ENCODE measurements at regions not wholly inside any gene's neighbourhood (a gene's known extent, or its start where the extent isn't known, plus 50 kb on each side); places are given as distances from the start of the nearest gene placed in this dataset.

DNA sequence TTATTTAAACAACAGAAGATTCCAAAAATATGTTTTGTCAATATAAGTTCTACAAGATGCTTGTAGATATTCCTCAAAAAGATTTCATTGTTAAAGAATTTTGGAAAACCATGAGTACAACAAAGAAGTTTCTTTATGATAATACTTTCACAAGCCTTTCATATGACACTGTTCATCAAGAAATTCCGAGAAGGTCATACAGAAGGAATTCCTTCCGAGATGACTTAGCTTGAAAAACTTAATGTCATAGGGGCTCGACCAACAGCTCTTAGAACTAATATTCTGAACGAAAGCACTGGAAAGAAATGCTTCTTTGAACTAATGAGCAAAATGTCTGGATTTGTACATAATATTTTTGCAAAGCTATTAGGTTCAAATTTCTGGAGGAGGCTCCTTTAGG, 403.4 kb downstream of the KLF5 start:
- no peaks in the 10 kb centered on the region for H3K36me3 Mint-ChIP-seq (ENCODE audit: low read depth)
- Histone ChIP-seq H3K4me1 (ENCODE audit: insufficient read depth, low read length) (no peaks in the 10 kb centered on the region), H3K9me3 (ENCODE audit: control insufficient read depth in 1 of 2, insufficient read depth in 1 of 2, low read length in 2 of 2) (peaks cover 0 to 3% of the 10 kb centered on the region in 2 experiments), H3K4me3 (ENCODE audit: low read length) (no peak overlapping the region), H3K36me3 (ENCODE audit: insufficient read depth, low read length) (no peaks in the 10 kb centered on the region), H3K27me3 (ENCODE audit: control insufficient read depth in 1 of 2, insufficient read depth in 2 of 2, low read length in 2 of 2) (no peaks in the 10 kb centered on the region), H3K27ac (ENCODE audit: low read depth in 1 of 2, low read length in 2 of 2) (no peak overlapping the region)
- DNase-seq (no peak), ATAC-seq (ENCODE audit: poor library complexity) (no peak)
- TF ChIP-seq, protein P1, sequence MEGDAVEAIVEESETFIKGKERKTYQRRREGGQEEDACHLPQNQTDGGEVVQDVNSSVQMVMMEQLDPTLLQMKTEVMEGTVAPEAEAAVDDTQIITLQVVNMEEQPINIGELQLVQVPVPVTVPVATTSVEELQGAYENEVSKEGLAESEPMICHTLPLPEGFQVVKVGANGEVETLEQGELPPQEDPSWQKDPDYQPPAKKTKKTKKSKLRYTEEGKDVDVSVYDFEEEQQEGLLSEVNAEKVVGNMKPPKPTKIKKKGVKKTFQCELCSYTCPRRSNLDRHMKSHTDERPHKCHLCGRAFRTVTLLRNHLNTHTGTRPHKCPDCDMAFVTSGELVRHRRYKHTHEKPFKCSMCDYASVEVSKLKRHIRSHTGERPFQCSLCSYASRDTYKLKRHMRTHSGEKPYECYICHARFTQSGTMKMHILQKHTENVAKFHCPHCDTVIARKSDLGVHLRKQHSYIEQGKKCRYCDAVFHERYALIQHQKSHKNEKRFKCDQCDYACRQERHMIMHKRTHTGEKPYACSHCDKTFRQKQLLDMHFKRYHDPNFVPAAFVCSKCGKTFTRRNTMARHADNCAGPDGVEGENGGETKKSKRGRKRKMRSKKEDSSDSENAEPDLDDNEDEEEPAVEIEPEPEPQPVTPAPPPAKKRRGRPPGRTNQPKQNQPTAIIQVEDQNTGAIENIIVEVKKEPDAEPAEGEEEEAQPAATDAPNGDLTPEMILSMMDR (IDR thresholded peaks at IDR 0.05): no peak
- ChIA-PET POLR2A (no interaction called here), CTCF (no interaction called here)
- no peak overlapping the region for H3K27ac Mint-ChIP-seq
- no peaks in the 10 kb centered on the region for H3K4me1 Mint-ChIP-seq (ENCODE audit: low read depth)
- H3K4me3 Mint-ChIP-seq: no peak overlapping the region
- H3K27me3 Mint-ChIP-seq: peaks cover 7% of the 10 kb centered on the region
- intact Hi-C loops (cut with DNase I, micrococcal nuclease): no loop called here
- peaks cover 3% of the 10 kb centered on the region for H3K9me3 Mint-ChIP-seq

DNA sequence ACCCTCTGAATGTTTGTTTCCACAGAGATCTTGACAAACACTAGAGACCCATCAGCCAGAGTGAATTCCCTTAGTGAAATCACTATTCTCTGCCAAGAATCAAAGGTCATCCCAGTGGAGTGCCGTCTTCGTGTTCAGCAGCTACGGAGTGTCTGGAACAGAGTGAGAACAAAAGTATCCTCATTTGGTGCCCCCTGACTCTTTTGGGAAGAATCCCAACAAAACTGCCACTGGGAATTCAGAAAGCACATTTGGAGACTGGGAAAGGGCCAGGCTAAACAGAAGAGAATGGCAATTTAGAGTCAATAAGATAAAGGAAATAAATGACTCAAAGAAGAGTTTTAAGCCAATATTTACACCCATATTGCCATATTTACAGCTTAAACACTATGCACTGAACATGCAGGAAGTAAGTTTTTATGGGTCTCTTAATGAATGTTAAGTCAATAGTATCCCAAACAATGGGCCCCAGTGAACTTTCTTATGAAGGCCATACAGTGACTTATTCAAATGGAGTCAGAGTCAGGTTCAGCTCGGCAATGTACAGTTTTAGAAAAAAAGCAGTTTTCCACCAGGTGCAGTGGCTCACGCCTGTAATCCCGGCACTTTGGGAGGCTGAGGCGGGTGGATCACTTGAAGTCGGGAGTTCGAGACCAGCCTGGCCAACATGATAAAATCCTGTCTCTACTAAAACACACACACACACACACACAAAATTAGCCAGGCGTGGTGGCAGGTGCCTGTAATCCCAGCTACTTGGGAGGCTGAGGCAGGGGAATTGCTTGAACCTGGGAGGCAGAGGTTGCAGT, 392.6 kb downstream of the KLF5 start:
- TF ChIP-seq, protein P1 (IDR thresholded peaks at IDR 0.05): no peak
- Mint-ChIP-seq H3K27me3 (no peaks in the 10 kb centered on the region), H3K36me3 (ENCODE audit: low read depth) (no peaks in the 10 kb centered on the region), H3K4me3 (no peak overlapping the region), H3K9me3 (peaks cover 12% of the 10 kb centered on the region), H3K27ac (no peak overlapping the region), H3K4me1 (ENCODE audit: low read depth) (no peaks in the 10 kb centered on the region)
- no peak for ATAC-seq (ENCODE audit: poor library complexity)
- H3K4me3 ChIP-seq (ENCODE audit: low read length): no peak overlapping the region
- intact Hi-C loops (cut with DNase I, micrococcal nuclease): no loop called here
- H3K27me3 ChIP-seq (ENCODE audit: control insufficient read depth in 1 of 2, insufficient read depth in 2 of 2, low read length in 2 of 2): no peaks in the 10 kb centered on the region
- H3K36me3 ChIP-seq (ENCODE audit: insufficient read depth, low read length): no peaks in the 10 kb centered on the region
- no peaks in the 10 kb centered on the region for H3K4me1 ChIP-seq (ENCODE audit: insufficient read depth, low read length)
- no peaks in the 10 kb centered on the region for H3K9me3 ChIP-seq (ENCODE audit: control insufficient read depth in 1 of 2, insufficient read depth in 1 of 2, low read length in 2 of 2)
- ChIA-PET POLR2A (no interaction called here), CTCF (no interaction called here)
- DNase-seq: no peak
- H3K27ac ChIP-seq (ENCODE audit: low read depth in 1 of 2, low read length in 2 of 2): no peak overlapping the region

GRCh38 chr13:73450583-73450982, 391.8 kb downstream of the KLF5 start:
- Mint-ChIP-seq H3K36me3 (ENCODE audit: low read depth) (no peaks in the 10 kb centered on the region), H3K4me3 (no peak overlapping the region), H3K27ac (no peak overlapping the region), H3K4me1 (ENCODE audit: low read depth) (no peaks in the 10 kb centered on the region), H3K9me3 (peaks cover 7% of the 10 kb centered on the region), H3K27me3 (no peaks in the 10 kb centered on the region)
- TF ChIP-seq, protein P1 (IDR thresholded peaks at IDR 0.05): no peak
- no peaks in the 10 kb centered on the region for H3K36me3 ChIP-seq (ENCODE audit: insufficient read depth, low read length)
- DNase-seq: no peak
- H3K27me3 ChIP-seq (ENCODE audit: control insufficient read depth in 1 of 2, insufficient read depth in 2 of 2, low read length in 2 of 2): no peaks in the 10 kb centered on the region
- peaks cover 0 to 5% of the 10 kb centered on the region in 2 experiments for H3K9me3 ChIP-seq (ENCODE audit: control insufficient read depth in 1 of 2, insufficient read depth in 1 of 2, low read length in 2 of 2)
- ChIA-PET CTCF (no interaction called here), POLR2A (no interaction called here)
- ATAC-seq (ENCODE audit: poor library complexity): no peak
- no peak overlapping the region for H3K27ac ChIP-seq (ENCODE audit: low read depth in 1 of 2, low read length in 2 of 2)
- no peak overlapping the region for H3K4me3 ChIP-seq (ENCODE audit: low read length)
- intact Hi-C loops (cut with DNase I, micrococcal nuclease): no loop called here
- H3K4me1 ChIP-seq (ENCODE audit: insufficient read depth, low read length): no peaks in the 10 kb centered on the region
